ENCODE measurements at regions not wholly inside any gene's neighbourhood (a gene's known extent, or its start where the extent isn't known, plus 50 kb on each side); places are given as distances from the start of the nearest gene placed in this dataset.

GRCh38 chr10:114754445-114755320 is 66.9 kb upstream of the FHIP2A start (continued):
- TF ChIP-seq ZNF19 (tag by site-specific recombination; IDR thresholded peaks at IDR 0.05; ENCODE audit: low read depth) (no peak), ZNF747 (tag by site-specific recombination; IDR thresholded peaks at IDR 0.05) (no peak), ZNF184 (tag by site-specific recombination; IDR thresholded peaks at IDR 0.05) (0 out of 2 replicates have a peak, but pooled peaks have one; percentile 52), OSR2 (tag by site-specific recombination; IDR thresholded peaks at IDR 0.05) (peak; percentile 86), KLF16 (tag by site-specific recombination; IDR thresholded peaks at IDR 0.05) (no peak), ZFP69B (tag by site-specific recombination; IDR thresholded peaks at IDR 0.05) (no peak), PRDM4 (tag by site-specific recombination; IDR thresholded peaks at IDR 0.05) (peak; percentile 80), PATZ1 (tag by site-specific recombination; IDR thresholded peaks at IDR 0.05) (no peak), ZNF324 (tag by site-specific recombination; IDR thresholded peaks at IDR 0.05) (no peak), YY2 (tag by site-specific recombination; IDR thresholded peaks at IDR 0.05) (no peak), ZNF155 (tag by site-specific recombination; IDR thresholded peaks at IDR 0.05) (no peak), ZNF561 (tag by site-specific recombination; IDR thresholded peaks at IDR 0.05; ENCODE audit: borderline replicate concordance) (peak; percentile 86), ZNF140 (tag by site-specific recombination; IDR thresholded peaks at IDR 0.05) (no peak), ZNF558 (tag by site-specific recombination; IDR thresholded peaks at IDR 0.05) (no peak), ZNF433 (tag by site-specific recombination; IDR thresholded peaks at IDR 0.05; ENCODE audit: low read depth) (no peak), ZFP3 (tag by site-specific recombination; IDR thresholded peaks at IDR 0.05; ENCODE audit: low read depth) (no peak), ZNF837 (tag by site-specific recombination; IDR thresholded peaks at IDR 0.05) (no peak), ZNF2 (tag by site-specific recombination; IDR thresholded peaks at IDR 0.05) (no peak), TCF7L2 (IDR thresholded peaks at IDR 0.05; ENCODE audit: borderline replicate concordance, low read depth, low read length) (peak; percentile 67), PRDM10 (tag by site-specific recombination; IDR thresholded peaks at IDR 0.05) (peak; percentile 56; the same call in 1 of the 2 replicates), GLI2 (tag by site-specific recombination; IDR thresholded peaks at IDR 0.05; ENCODE audit: borderline replicate concordance, low read depth) (peak; percentile 54; the same call in 1 of the 2 replicates), ZNF629 (tag by site-specific recombination; IDR thresholded peaks at IDR 0.05) (peak; percentile 61), PRDM1 (tag by site-specific recombination; IDR thresholded peaks at IDR 0.05) (peak; percentile 45), SP3 (tag by site-specific recombination; IDR thresholded peaks at IDR 0.05) (peak; percentile 24; the same call in 1 of the 2 replicates), ZNF239 (tag by site-specific recombination; IDR thresholded peaks at IDR 0.05) (no peak), ZNF549 (tag by site-specific recombination; IDR thresholded peaks at IDR 0.05) (no peak), ZNF510 (tag by site-specific recombination; IDR thresholded peaks at IDR 0.05; ENCODE audit: insufficient replicate concordance) (no peak), HOXD13 (CRISPR knock-in tag; IDR thresholded peaks at IDR 0.05; ENCODE audit: borderline replicate concordance) (no peak), ZNF114 (tag by site-specific recombination; IDR thresholded peaks at IDR 0.05) (no peak), ZNF311 (tag by site-specific recombination; IDR thresholded peaks at IDR 0.05; ENCODE audit: borderline replicate concordance) (no peak), ZBTB48 (tag by site-specific recombination; IDR thresholded peaks at IDR 0.05) (no peak), ZNF585B (tag by site-specific recombination; IDR thresholded peaks at IDR 0.05) (no peak), MZF1 (tag by site-specific recombination; IDR thresholded peaks at IDR 0.05; ENCODE audit: borderline replicate concordance) (peak; percentile 99), ZNF174 (tag by site-specific recombination; IDR thresholded peaks at IDR 0.05) (no peak)
